ENCODE measurements at regions not wholly inside any gene's neighbourhood (a gene's known extent, or its start where the extent isn't known, plus 50 kb on each side); places are given as distances from the start of the nearest gene placed in this dataset.

- Histone ChIP-seq H2BK20ac (ENCODE audit: low read depth, low read length, poor library complexity, severe bottlenecking) (no peak overlapping the region), H3K9ac (ENCODE audit: extremely low read depth, insufficient read length, low read length) (no peak overlapping the region), H2BK12ac (ENCODE audit: insufficient read length, low read depth, low read length) (no peak overlapping the region), H4K5ac (ENCODE audit: insufficient read length, low read depth, low read length) (no peak overlapping the region), H3K27ac (ENCODE audit: insufficient read length, low read depth, low read length) (no peak overlapping the region), H3K4me1 (ENCODE audit: insufficient read depth, low read length) (no peaks in the 10 kb centered on the region), H3K23me2 (ENCODE audit: insufficient read length, low read depth, low read length, poor library complexity, severe bottlenecking) (no peaks in the 10 kb centered on the region), H2BK5ac (ENCODE audit: insufficient read length, low read length) (no peak overlapping the region), H3T11ph (ENCODE audit: low read length) (no peak overlapping the region), H2AFZ (ENCODE audit: low read length) (no peak overlapping the region), H3K9me3 (ENCODE audit: control insufficient read depth, low read depth, low read length) (no peaks in the 10 kb centered on the region), H3K79me1 (ENCODE audit: insufficient read depth, low read depth, low read length, poor library complexity, severe bottlenecking) (no peaks in the 10 kb centered on the region), H3K56ac (ENCODE audit: insufficient read length, low read depth, low read length) (no peak overlapping the region), H3K4me2 (ENCODE audit: insufficient read depth, insufficient read length, low read length) (no peak overlapping the region), H3K23ac (ENCODE audit: insufficient read length, low read depth, low read length) (no peak overlapping the region), H3K18ac (ENCODE audit: insufficient read length, low read depth, low read length) (no peak overlapping the region), H2BK15ac (ENCODE audit: low read depth, low read length) (no peak overlapping the region), H3K4ac (ENCODE audit: low read depth, low read length) (no peak overlapping the region), H3K79me2 (ENCODE audit: insufficient read depth, low read length) (no peaks in the 10 kb centered on the region), H4K8ac (replicated peaks; ENCODE audit: insufficient read length, low read depth, low read length) (no peak overlapping the region), H3K14ac (ENCODE audit: insufficient read depth, low read length) (no peak overlapping the region), H2BK120ac (ENCODE audit: low read depth, low read length, poor library complexity, severe bottlenecking) (no peak overlapping the region), H4K91ac (ENCODE audit: insufficient read length, low read depth, low read length) (no peak overlapping the region), H2AK5ac (ENCODE audit: insufficient read length, low read length) (no peak overlapping the region), H3K27me3 (ENCODE audit: insufficient read depth, low read length) (no peaks in the 10 kb centered on the region), H4K20me1 (ENCODE audit: control insufficient read depth, insufficient read depth, insufficient read length) (no peaks in the 10 kb centered on the region)
- Mint-ChIP-seq H3K4me3 (no peak overlapping the region), H3K27me3 (ENCODE audit: low read depth) (peaks cover 3% of the 10 kb centered on the region; the same call in 1 of the 2 replicates), H3K9me3 (peaks cover 2 to 3% of the 10 kb centered on the region in 2 experiments; a peak in 2 of 5 replicates), H3K36me3 (ENCODE audit: insufficient read depth in 1 of 3, low read depth in 3 of 3) (no peaks in the 10 kb centered on the region; a peak in 1 of 7 replicates), H3K27ac (peak overlapping the region in 1 of 3 experiments; percentile 87; a peak in 1 of 7 replicates), H3K4me1 (peaks cover 0 to 3% of the 10 kb centered on the region in 2 experiments; a peak in 1 of 4 replicates)
- DNase-seq = no peak
- no CpG with 5 or more reads among the region's 4 CpGs for WGBS (ENCODE audit: extremely low coverage, insufficient read length, low lambda C conversion rate)
- TF ChIP-seq CTCF (conservative IDR thresholded peaks at IDR 0.05) = no peak
Observed at GRCh38 chr11:79592406-79592805, 151.6 kb upstream of the TENM4 start.

Measured in H9 (cell line).